ENCODE measurements at regions not wholly inside any gene's neighbourhood (a gene's known extent, or its start where the extent isn't known, plus 50 kb on each side); places are given as distances from the start of the nearest gene placed in this dataset.

DNA sequence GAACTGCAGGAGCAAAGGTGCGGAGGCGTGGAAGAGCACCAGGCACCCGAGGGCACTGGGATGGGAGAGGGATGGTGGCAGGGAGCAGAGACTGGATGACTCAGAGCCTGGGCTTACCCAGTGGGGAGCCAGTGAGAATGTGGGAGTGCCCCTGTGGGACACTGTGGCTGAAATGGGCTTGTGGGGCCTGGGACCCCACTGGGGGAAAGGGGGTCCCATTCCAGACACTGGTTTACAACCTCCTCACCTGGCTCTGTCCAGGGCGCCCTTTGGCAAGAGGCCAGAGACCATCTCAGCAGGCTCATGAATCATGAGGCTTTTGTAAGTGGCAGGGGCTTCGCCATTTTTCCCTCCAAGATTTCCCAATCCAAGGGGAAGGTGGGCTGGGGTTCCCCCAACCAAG is 124.0 kb upstream of the MAFB start:
- DNase-seq (no peak), ATAC-seq (ENCODE audit: low FRiP score in 2 of 2) (no peak)
- H3K27me3 ChIP-seq, result no peaks in the 10 kb centered on the region
- 86 to 87% methylated on average over 3 to 5 of the region's 5 CpGs for WGBS, 2 donors
- no peaks in the 10 kb centered on the region for H3K4me1 ChIP-seq
- no peak overlapping the region for H3K27ac ChIP-seq
- TF ChIP-seq EP300 (IDR thresholded peaks at IDR 0.05) (no peak), POLR2A (IDR thresholded peaks at IDR 0.05) (no peak), POLR2AphosphoS5 (IDR thresholded peaks at IDR 0.05) (no peak)
- TF ChIP-seq, protein P1, sequence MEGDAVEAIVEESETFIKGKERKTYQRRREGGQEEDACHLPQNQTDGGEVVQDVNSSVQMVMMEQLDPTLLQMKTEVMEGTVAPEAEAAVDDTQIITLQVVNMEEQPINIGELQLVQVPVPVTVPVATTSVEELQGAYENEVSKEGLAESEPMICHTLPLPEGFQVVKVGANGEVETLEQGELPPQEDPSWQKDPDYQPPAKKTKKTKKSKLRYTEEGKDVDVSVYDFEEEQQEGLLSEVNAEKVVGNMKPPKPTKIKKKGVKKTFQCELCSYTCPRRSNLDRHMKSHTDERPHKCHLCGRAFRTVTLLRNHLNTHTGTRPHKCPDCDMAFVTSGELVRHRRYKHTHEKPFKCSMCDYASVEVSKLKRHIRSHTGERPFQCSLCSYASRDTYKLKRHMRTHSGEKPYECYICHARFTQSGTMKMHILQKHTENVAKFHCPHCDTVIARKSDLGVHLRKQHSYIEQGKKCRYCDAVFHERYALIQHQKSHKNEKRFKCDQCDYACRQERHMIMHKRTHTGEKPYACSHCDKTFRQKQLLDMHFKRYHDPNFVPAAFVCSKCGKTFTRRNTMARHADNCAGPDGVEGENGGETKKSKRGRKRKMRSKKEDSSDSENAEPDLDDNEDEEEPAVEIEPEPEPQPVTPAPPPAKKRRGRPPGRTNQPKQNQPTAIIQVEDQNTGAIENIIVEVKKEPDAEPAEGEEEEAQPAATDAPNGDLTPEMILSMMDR (IDR thresholded peaks at IDR 0.05), result no peak
- no peak overlapping the region for H3K4me3 ChIP-seq
- H3K36me3 ChIP-seq, result no peaks in the 10 kb centered on the region
- no peaks in the 10 kb centered on the region for H3K9me3 ChIP-seq

DNA sequence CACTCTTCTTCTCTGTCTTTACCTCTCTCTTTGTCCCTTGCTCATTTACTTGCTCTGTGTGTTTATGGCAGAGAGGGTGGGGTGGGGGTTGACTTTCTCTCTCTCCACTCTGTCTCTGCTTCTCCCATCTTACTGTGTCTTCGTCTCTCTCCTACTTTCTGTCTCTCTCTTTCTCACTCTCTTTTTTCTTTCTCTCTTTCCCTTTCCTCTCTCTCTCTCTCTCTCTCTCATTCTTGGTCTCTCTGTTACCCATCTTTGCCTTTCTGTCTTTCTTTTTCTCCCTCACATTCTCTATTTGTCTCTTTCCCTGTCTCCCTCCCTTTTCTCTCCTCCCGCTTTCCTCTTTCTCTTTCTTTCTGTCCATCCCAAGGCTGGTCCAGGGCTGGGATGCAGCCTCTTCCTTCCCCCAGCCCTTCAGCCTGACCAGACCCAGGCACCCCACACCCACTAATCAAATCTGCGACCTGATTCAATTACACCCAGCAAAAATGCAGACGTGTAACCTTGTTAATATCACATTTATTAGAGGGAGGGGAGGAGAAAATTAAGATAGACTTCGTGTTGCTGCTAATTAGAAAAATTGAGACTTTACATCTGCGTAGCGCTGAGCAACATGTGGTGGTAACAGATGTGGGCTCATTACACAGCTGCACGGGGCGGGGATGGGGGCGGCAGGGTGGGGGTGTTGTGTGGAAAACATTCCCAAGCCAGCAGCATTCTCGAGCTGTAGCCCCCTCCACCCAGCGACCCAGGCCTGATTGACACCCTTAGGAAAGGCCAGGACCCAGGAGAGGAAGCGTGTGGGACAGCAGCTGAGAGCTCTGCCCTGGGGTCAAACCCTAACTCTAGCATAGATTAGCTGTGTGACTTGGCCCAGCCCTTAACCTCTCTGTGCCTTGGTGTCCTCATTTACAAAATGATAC is 124.9 kb upstream of the MAFB start:
- no peaks in the 10 kb centered on the region for H3K4me1 ChIP-seq
- no peak overlapping the region for H3K4me3 ChIP-seq
- no peak for TF ChIP-seq EP300 (IDR thresholded peaks at IDR 0.05)
- TF ChIP-seq POLR2A (IDR thresholded peaks at IDR 0.05), result no peak
- TF ChIP-seq, protein P1 (IDR thresholded peaks at IDR 0.05), result no peak
- TF ChIP-seq POLR2AphosphoS5 (IDR thresholded peaks at IDR 0.05), result no peak
- no peaks in the 10 kb centered on the region for H3K36me3 ChIP-seq
- no peak overlapping the region for H3K27ac ChIP-seq
- DNase-seq, result peak in 1 of 2 donors; percentile 25
- 73 to 79% methylated on average over 13 of the region's 13 CpGs for WGBS, 2 donors
- H3K27me3 ChIP-seq, result no peaks in the 10 kb centered on the region
- H3K9me3 ChIP-seq, result no peaks in the 10 kb centered on the region
- ATAC-seq (ENCODE audit: low FRiP score in 2 of 2), result no peak

DNA sequence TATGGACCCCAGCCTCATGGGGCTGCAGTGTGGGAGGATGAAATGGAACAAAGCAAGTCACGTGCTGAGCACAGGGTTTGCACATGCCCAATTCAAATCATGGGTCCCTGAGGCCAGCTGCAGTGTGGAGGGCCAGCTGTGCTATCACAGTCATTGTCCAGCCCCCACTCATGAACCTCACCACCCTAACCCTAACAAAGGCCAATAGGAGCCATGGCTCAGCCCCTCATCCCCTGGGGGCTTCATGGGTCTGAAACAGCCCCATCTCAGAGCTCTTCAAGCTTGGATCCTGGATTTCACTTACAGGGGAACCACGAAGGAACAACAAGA is 125.6 kb upstream of the MAFB start:
- no peak for TF ChIP-seq POLR2A (IDR thresholded peaks at IDR 0.05)
- no peak for TF ChIP-seq POLR2AphosphoS5 (IDR thresholded peaks at IDR 0.05)
- TF ChIP-seq, protein P1 (IDR thresholded peaks at IDR 0.05), result no peak
- TF ChIP-seq EP300 (IDR thresholded peaks at IDR 0.05), result no peak
- 72 to 86% methylated on average over 2 of the region's 2 CpGs for WGBS, 2 donors
- ATAC-seq (ENCODE audit: low FRiP score in 2 of 2) (no peak), DNase-seq (no peak)
- H3K27me3 ChIP-seq, result no peaks in the 10 kb centered on the region
- no peaks in the 10 kb centered on the region for H3K36me3 ChIP-seq
- H3K9me3 ChIP-seq, result no peaks in the 10 kb centered on the region
- no peaks in the 10 kb centered on the region for H3K4me1 ChIP-seq
- H3K4me3 ChIP-seq, result no peak overlapping the region
- no peak overlapping the region for H3K27ac ChIP-seq

DNA sequence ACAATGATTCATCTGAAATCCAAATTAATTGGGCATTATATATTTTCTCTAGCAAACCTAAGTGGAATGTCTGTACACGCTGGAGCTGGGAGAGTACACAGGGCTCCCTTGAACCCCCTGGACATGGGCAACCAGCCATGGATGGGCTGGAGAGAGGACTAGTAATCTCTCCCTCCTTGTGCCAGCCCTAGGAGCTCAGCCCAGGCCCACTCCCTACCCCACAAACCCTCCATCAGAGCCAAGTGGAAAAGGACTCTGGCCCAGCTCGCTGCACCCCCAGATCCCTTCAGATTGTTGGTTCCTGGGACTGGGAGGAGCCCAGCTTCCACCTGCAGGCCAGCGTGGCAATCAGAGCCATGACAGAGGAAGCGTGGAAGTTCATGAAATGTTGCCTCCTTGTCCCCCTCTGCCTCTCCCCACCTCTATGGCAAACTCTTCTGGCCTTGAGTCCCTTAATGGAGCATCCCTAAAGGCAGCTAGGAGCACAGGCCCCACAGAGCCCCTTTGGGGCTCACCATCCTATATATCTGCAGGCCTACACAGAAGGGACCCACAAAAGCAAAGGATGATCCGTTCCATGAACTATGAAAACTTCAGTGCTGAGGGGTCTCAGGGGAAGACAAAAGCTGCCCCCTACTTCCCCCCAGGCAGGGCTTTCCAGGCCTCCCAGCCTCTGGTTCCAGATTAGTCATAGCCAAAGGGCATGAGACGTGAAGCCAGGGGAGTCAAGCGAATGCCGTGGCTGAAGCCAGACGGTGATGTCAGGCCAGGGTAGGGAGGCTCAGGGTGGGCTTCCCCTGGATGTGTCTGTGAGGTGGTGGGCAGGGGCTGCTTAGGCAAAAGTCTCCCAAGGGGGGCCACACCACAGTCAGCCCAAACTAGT is 126.4 kb upstream of the MAFB start:
- Histone ChIP-seq H3K36me3 (no peaks in the 10 kb centered on the region), H3K9me3 (no peaks in the 10 kb centered on the region), H3K27me3 (no peaks in the 10 kb centered on the region), H3K4me3 (no peak overlapping the region), H3K27ac (no peak overlapping the region), H3K4me1 (no peaks in the 10 kb centered on the region)
- TF ChIP-seq, protein P1 (IDR thresholded peaks at IDR 0.05), result no peak
- TF ChIP-seq EP300 (IDR thresholded peaks at IDR 0.05) (no peak), POLR2AphosphoS5 (IDR thresholded peaks at IDR 0.05) (no peak), POLR2A (IDR thresholded peaks at IDR 0.05) (no peak)
- ATAC-seq (ENCODE audit: low FRiP score in 2 of 2) (no peak), DNase-seq (no peak)
- 86 to 96% methylated on average over 5 to 9 of the region's 9 CpGs for WGBS, 2 donors
